Spinal cord (tissue), 9 donors: ENCODE measurements at regions not wholly inside any gene's neighbourhood (a gene's known extent, or its start where the extent isn't known, plus 50 kb on each side); places are given as distances from the start of the nearest gene placed in this dataset.

ENCODE experiments used
- DNase-seq, 6 donors: peaks; one replicate each; pipeline versions ENCODE4 v3.0.0 to v3.0.0-alpha.2; 2013 to 2015; ENCODE audit warnings: low spot score in 6 of 6, low read depth in 4 of 6
- H3K27ac ChIP-seq: one replicate; pipeline ENCODE4 v1.5.1; 2013; ENCODE audit warnings: low read depth, low read length, control low read depth
- H3K27me3 ChIP-seq: one replicate; pipeline ENCODE4 v1.6.1; 2013; ENCODE audit warnings: low read length; ENCODE audit not compliant: control insufficient read depth, insufficient read depth
- H3K36me3 ChIP-seq: one replicate; pipeline ENCODE4 v1.6.1; 2013; ENCODE audit warnings: low read length; ENCODE audit not compliant: control insufficient read depth, insufficient read depth
- H3K4me1 ChIP-seq: one replicate; pipeline ENCODE4 v1.6.1; 2013; ENCODE audit warnings: low read length; ENCODE audit not compliant: control insufficient read depth, insufficient read depth
- H3K4me3 ChIP-seq: one replicate; pipeline ENCODE4 v1.5.1; 2013; ENCODE audit warnings: low read depth, low read length, control low read depth
- H3K9me3 ChIP-seq: one replicate; pipeline ENCODE4 v1.6.1; 2013; ENCODE audit warnings: low read length; ENCODE audit not compliant: control insufficient read depth, insufficient read depth
- WGBS: methylation state at CpG from one replicate; pipeline ENCODE4 v1.1.5; 2013; ENCODE audit warnings: missing lambda C conversion rate; ENCODE audit not compliant: insufficient coverage; 5-methylcytosine and 5-hydroxymethylcytosine counted together
- donor health status: healthy.

DNA sequence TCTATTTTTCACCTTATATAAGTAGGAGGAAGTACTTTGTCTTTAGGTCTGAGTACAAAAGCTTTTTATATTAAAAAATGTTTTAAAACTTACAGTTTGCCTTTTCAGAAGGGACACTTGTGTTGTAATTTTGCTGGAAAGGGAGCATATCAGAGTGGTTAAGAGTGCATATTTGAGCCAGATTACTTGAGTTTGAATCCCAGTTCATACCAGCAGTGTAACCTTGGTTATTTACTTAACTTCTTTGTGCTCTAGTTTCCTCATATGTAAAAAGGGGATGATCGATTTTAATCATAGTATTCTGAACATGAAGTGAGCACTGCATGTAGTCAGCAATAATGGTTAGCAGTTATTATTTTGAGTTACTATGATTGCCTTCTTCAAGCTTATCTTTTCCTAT is 78.3 kb upstream of the SLC4A4 start:
- Histone ChIP-seq H3K9me3 (no peaks in the 10 kb centered on the region), H3K4me3 (no peak overlapping the region), H3K36me3 (no peaks in the 10 kb centered on the region), H3K27me3 (no peaks in the 10 kb centered on the region), H3K27ac (peak overlapping the region; percentile 17), H3K4me1 (peaks cover 7% of the 10 kb centered on the region)
- DNase-seq = no peak
- no CpG with 5 or more reads among the region's 1 CpG for WGBS

DNA sequence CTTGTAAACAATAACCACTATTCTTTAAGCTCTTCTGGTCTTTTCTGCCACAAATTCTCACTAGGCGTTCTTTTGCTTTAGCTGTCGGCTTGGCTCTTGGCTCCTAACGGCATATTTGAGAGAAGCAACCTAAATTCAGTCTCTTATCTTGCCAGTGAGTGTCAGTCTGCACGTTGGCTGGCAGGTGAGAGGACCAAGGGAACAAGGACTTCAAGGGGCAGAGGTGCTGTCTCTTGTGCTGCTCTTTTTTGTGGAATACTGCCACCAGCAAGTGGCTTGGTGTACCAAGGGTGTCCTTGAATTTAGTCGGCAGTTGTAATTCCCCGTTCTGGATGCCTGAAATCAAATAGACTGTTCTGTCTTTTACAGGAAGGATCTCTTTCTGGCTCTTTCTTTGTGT is 77.8 kb upstream of the SLC4A4 start:
- Histone ChIP-seq H3K27me3 (no peaks in the 10 kb centered on the region), H3K36me3 (no peaks in the 10 kb centered on the region), H3K4me3 (no peak overlapping the region), H3K27ac (peak overlapping the region; percentile 34), H3K4me1 (peaks cover 7% of the 10 kb centered on the region), H3K9me3 (no peaks in the 10 kb centered on the region)
- 35% methylated on average over 5 of the region's 6 CpGs for WGBS
- no peak for DNase-seq

DNA sequence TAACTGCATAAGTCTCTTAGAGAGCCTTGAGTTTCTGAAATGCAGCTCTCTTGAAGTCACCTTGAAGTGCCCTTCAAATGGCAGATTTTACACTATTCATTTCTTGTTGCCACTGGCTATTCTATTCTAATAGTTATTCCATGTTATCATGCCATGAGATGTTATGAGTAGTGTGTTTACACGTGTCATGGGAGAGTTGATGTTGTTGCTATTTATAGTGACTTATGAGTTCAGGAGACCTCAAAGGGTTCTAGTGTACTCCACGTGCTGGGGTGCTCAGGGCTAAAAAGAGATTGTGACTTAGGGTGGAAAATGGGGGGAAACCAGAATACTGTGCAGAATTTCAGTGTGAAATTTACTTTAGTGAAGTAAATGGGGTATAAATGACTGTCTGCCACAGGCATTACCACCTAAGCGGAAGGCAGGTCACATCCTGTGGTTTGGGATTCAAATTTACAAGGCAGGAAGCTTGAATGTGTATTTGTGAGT is 77.1 kb upstream of the SLC4A4 start:
- no peaks in the 10 kb centered on the region for H3K27me3 ChIP-seq
- H3K9me3 ChIP-seq = no peaks in the 10 kb centered on the region
- peaks cover 7% of the 10 kb centered on the region for H3K4me1 ChIP-seq
- peak overlapping the region; percentile 34 for H3K27ac ChIP-seq
- 84% methylated on average over 3 of the region's 3 CpGs for WGBS
- H3K36me3 ChIP-seq = no peaks in the 10 kb centered on the region
- H3K4me3 ChIP-seq = no peak overlapping the region
- no peak for DNase-seq

DNA sequence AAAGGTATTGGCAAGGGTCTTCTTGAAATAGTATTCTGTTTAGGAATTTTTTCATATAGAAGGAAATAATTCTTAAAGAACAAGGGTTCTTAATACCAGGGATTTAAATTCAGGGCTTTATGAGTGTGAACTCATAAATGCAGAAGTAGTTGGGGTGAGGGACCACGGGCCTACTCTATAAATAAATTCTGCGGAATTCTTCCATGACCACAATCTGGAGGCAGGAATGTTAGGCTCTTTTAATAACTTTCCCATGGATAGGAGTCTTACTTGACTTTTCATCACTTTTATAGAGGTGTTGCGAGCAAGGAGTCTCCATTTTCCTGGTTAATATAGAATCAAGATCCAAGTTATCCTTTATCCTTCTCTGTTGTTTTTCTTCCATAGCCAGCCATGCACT is 76.7 kb upstream of the SLC4A4 start:
- H3K36me3 ChIP-seq = no peaks in the 10 kb centered on the region
- no peak for DNase-seq
- H3K4me1 ChIP-seq = peaks cover 7% of the 10 kb centered on the region
- WGBS = 90% methylated on average over 3 of the region's 3 CpGs
- no peaks in the 10 kb centered on the region for H3K27me3 ChIP-seq
- no peak overlapping the region for H3K27ac ChIP-seq
- no peak overlapping the region for H3K4me3 ChIP-seq
- H3K9me3 ChIP-seq = no peaks in the 10 kb centered on the region

DNA sequence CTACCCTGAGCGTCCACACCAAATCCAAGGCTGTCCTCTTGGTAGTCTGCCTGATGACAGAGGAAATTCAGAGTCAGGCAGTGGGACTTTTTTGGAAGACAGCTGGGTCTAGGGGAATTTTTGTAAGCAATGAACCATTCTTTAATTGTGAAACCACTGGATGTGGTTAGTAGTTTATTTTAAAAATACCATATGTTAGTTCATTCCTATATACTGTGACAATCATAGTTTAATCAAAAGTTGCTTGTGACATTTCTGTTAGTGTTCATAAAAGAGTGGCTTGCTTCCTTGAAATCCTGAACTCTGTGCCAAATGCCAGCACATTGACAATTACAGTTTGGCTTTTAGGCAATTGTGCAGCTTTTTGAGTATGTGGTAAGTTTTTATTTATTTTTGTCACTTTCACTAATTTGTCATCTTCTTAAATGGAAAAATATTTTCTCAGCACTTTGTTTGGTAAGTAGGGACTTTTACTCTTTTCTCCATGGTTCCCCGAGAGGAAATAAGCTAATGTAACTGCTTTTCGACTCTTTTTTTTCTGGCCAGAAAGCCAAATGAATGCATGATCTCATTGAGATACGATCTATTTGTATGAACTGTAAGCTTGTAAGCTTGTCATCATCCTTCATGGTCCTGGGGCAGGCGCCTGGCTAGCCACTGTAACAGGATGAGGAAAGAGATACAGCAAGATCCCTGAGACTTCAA is 72.6 kb upstream of the SLC4A4 start:
- no peak for DNase-seq
- WGBS = 54% methylated on average over 2 of the region's 5 CpGs
- no peak overlapping the region for H3K27ac ChIP-seq
- peaks cover under 1% of the 10 kb centered on the region for H3K4me1 ChIP-seq
- H3K36me3 ChIP-seq = no peaks in the 10 kb centered on the region
- H3K9me3 ChIP-seq = no peaks in the 10 kb centered on the region
- H3K4me3 ChIP-seq = no peak overlapping the region
- no peaks in the 10 kb centered on the region for H3K27me3 ChIP-seq

DNA sequence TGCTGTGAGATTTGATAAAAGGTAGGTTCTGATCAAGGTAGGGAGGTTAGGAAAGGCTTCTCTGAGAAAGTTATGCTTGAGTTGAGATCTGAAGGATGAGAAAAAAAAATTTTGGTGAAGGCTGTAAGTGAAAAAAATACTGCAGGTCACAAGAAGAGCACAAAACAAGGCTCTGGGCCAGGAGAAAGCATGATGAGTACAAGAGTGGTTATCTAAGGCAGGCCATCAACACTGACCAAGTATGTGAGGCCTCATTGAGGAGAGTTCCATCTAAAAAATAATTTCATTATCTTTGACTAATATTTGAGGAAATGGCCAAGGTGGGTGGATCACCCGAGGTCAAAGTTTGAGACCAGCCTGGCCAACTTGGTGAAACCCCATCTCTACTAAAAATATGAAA is 71.6 kb upstream of the SLC4A4 start:
- H3K9me3 ChIP-seq = no peaks in the 10 kb centered on the region
- H3K36me3 ChIP-seq = no peaks in the 10 kb centered on the region
- H3K27ac ChIP-seq = no peak overlapping the region
- H3K4me1 ChIP-seq = no peaks in the 10 kb centered on the region
- DNase-seq = no peak
- H3K27me3 ChIP-seq = no peaks in the 10 kb centered on the region
- H3K4me3 ChIP-seq = no peak overlapping the region
- WGBS = no CpG with 5 or more reads among the region's 1 CpG

DNA sequence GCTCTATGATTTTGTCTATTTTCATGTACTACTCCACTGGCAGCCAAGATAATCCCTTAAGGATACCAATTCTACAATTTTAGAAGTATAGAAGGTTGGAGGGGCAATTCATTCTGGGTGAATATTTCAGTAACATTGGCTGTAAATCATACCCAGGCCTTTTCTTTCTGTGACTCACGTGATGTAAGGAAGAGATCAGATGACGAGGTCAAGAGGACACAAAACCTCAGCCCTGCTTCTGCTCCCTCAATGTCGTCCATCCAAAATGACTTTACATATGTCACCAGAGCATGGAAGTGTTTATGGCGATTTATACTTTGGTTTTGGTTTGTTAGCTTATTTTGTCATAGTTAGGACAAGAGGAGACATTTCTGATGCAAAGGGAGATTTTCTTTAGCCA is 70.7 kb upstream of the SLC4A4 start:
- no CpG with 5 or more reads among the region's 4 CpGs for WGBS
- H3K4me1 ChIP-seq = no peaks in the 10 kb centered on the region
- H3K27me3 ChIP-seq = no peaks in the 10 kb centered on the region
- H3K36me3 ChIP-seq = no peaks in the 10 kb centered on the region
- H3K4me3 ChIP-seq = no peak overlapping the region
- H3K9me3 ChIP-seq = no peaks in the 10 kb centered on the region
- DNase-seq = no peak
- peak overlapping the region; percentile 17 for H3K27ac ChIP-seq

DNA sequence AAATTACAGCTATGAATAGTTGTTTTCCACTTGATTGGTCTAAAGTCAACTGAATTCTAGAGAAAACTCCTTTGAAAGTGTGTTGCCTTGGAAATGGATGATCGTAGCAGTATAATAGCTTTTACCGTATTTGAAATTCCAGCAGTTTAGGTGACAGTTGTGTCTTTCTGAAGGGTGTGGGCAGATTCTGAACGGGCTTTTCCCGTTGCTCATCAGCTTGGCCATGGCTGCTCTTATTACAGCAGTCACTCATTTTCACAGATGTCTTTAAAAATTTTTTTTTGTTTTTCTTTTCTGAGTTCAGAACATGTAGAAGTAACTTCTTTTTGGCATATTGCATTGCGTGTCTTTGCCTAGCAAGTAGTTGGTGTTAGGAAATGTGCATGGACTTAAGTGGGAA is 69.6 kb upstream of the SLC4A4 start:
- H3K9me3 ChIP-seq = no peaks in the 10 kb centered on the region
- H3K27me3 ChIP-seq = no peaks in the 10 kb centered on the region
- H3K4me3 ChIP-seq = no peak overlapping the region
- DNase-seq = no peak
- H3K27ac ChIP-seq = no peak overlapping the region
- WGBS = 17% methylated on average over 1 of the region's 5 CpGs
- H3K36me3 ChIP-seq = no peaks in the 10 kb centered on the region
- H3K4me1 ChIP-seq = no peaks in the 10 kb centered on the region

DNA sequence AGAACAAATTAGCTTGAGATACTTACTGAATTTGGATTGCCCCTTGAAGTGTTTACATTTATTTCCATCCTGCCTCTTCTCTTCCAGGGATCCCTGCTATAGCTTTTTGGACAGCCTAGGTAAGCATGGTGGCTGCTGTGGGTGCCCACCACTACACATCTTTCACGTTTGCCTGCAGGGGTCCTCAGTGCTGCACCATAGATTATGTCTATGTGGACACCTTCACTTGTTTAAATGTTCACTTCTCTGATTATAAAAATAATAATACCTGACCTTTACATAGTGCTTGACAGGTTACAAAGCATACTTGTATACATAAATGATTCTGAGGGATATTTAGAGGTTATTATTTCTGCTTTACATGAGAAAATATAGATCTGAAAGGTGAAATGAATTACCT is 67.9 kb upstream of the SLC4A4 start:
- DNase-seq = no peak
- H3K4me3 ChIP-seq = no peak overlapping the region
- no peaks in the 10 kb centered on the region for H3K27me3 ChIP-seq
- H3K9me3 ChIP-seq = no peaks in the 10 kb centered on the region
- H3K4me1 ChIP-seq = no peaks in the 10 kb centered on the region
- no peaks in the 10 kb centered on the region for H3K36me3 ChIP-seq
- no CpG with 5 or more reads among the region's 1 CpG for WGBS
- H3K27ac ChIP-seq = no peak overlapping the region

DNA sequence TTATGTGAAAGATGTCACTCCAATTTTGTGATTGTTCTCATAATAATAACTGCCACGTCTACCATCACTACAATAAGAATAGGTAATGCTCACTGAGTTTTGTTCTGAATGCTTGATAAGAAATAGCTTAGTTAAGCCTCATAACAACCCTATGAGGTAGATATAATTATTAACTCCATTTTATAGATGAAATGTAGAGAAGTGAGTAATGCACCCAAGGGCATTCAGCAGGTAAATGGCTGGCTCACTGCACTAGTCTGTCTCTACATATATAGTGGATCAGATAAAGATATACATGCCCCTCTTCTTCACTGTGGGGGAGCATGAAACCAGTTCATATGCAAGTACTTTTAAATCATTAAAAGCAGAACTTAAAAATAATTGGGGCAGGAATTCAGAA is 65.8 kb upstream of the SLC4A4 start:
- no peak overlapping the region for H3K27ac ChIP-seq
- no peak for DNase-seq
- H3K27me3 ChIP-seq = no peaks in the 10 kb centered on the region
- no peak overlapping the region for H3K4me3 ChIP-seq
- no peaks in the 10 kb centered on the region for H3K36me3 ChIP-seq
- no CpG with 5 or more reads among the region's 1 CpG for WGBS
- no peaks in the 10 kb centered on the region for H3K4me1 ChIP-seq
- no peaks in the 10 kb centered on the region for H3K9me3 ChIP-seq
